PC-3 (cell line): ENCODE measurements at regions not wholly inside any gene's neighbourhood (a gene's known extent, or its start where the extent isn't known, plus 50 kb on each side); places are given as distances from the start of the nearest gene placed in this dataset.

Experiments
- CTCF ChIP-seq: fragments of 300-600 bp; sonication (generic); conservative IDR thresholded peaks from 2 replicates; pipeline ENCODE4 v1.5.1; 2017; ENCODE audit warnings: antibody characterized with exemption, low read depth, mild to moderate bottlenecking, low read length
- EZH2 ChIP-seq: fragments of 300-600 bp; sonication (generic); IDR thresholded peaks from one replicate; pipeline ENCODE4 v1.6.1; 2017; ENCODE audit warnings: antibody characterized with exemption, mild to moderate bottlenecking, low read length; ENCODE audit not compliant: unreplicated experiment

- TF ChIP-seq CTCF (no peak), EZH2 (no peak)
Observed at GRCh38 chr12:73053893-73054292, 781.7 kb downstream of the TRHDE start.
